Activated gamma-delta T cell (primary cell): ENCODE measurements at regions not wholly inside any gene's neighbourhood (a gene's known extent, or its start where the extent isn't known, plus 50 kb on each side); places are given as distances from the start of the nearest gene placed in this dataset.

Experiments
- DNase-seq: peaks from one replicate; lab custom pipeline; 2025; lab: John Stamatoyannopoulos, UW

DNA sequence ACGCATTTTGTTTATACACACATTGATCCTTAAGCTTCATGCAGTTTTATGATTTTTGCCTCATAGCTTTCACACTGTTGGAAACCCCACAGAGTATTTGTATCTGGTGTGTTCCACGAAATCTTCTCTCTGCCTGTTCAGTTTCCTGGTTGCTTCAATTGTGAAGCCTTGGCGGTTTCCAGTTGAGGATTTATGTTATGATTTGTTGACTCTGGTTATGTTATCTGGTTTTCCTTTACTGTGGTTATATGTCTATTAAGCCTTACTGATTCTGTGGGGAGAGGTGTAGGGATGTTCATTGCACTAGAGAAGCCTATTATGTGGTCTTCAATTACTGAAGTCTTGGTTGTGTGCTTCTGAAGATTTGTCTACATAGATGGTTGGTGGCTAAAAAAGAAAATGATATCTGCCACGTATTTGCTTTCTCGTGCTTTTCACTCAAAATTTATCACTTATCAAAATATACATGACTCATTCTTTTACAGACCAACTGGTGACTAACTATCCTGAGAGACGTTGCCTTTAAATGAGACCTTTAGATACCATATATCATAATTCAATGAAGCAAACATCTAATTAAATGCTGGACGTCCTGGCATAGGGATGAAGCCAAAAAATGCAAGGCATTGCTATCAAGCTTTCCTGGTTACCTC is 488.0 kb upstream of the B3GALT2 start:
- no peak for DNase-seq

DNA sequence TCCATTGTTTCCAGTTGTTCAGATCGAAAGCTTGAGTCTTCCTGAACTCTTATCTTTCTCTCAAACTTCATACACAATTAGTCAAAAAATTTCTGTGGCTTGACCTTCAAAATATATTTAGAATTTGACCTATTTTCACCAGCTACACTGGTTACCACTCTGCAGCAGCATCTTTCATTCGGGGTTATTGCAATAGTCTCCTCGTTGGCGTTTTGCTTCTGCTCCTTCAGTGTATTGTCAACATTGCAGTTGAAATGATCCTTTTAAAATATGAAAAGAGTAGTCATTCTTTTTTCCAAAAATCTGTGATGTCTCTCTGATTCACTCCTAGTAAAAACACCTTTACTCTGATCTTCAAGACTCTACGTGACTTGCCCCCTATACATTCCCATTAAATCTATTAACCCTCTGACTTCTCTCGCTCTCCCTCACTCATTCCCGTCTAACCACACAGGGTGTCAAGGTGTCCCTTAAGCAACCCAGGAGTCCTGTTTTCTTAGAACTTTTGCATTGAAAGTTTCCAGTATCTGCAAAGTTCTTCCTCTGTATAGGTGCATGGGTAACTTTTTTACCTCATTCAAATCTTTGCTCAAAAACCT is 480.2 kb upstream of the B3GALT2 start:
- DNase-seq, result no peak

DNA sequence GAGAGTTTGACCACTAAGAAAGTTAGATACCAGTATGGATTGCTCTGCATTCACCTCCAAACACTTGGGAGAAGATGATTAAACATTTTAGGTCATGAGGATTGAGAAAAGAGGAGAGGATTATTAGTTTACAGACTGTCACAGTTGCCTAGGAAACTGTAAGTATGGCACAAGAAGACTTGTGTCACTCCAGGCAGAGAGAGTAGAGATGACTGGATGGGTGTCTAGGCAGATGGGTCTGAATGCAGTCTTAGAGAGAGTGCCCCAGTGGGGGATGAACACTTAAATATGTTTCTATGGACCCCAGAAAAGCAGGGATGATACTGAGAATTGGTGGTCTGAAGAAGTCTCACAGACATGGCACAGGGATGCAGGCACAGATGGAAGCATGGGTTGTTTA is 477.6 kb upstream of the B3GALT2 start:
- DNase-seq, result no peak

DNA sequence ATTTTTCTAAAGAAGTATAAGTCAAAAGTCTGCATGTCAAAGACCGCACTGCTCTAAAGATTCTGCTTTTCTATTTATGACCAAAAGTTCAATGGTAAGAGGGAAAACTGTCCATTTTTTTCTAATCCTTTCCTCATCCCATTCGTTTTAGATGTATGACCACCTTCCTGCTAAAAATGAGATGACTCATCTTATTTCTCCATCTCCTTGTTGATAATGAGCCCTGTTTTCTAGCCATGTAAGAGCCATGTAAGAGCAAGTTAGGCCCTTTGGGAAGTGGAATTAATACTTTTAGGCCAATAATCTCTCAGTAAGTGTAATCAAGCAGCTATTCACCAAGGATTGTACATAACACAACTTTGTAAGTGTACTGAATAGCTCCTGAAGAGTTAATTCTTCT is 475.6 kb upstream of the B3GALT2 start:
- DNase-seq, result no peak

DNA sequence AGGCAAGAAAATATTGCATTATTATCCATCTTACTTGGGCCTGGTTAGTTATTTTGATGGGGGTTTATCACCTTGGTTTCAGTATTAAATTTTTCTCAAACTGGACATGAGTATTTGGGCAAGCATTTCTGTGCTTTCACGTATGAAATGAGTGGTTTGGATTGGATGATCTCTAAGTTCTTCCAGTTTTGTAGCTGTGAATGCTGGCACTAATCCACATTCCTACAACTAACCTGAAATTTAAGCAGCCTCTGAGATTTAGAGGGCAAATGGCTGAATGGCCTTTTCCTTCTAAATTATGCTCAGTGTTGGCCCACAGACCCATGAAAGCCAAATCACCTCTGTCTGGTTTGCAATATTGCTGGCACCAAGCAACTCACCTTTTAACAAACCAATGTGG is 475.0 kb upstream of the B3GALT2 start:
- DNase-seq, result no peak

DNA sequence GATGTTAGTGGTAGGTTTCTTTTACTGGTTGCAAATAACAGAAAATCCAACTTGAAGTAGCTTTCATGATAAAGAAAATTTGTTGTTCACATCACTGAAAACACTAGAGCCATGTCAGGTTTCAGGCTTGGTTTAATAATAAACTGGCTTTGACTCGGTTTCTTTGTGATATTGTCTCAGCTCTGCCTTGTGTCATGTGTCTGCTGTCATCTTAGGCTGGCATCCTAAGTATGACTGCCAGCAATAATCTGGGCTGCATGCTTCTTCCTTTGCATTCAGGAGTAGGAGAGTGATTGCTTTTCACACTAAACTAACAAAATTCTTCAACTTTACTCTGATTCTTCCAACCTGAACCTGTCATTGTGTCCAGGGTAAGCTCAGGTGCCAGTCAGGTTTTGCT is 474.0 kb upstream of the B3GALT2 start:
- no peak for DNase-seq

DNA sequence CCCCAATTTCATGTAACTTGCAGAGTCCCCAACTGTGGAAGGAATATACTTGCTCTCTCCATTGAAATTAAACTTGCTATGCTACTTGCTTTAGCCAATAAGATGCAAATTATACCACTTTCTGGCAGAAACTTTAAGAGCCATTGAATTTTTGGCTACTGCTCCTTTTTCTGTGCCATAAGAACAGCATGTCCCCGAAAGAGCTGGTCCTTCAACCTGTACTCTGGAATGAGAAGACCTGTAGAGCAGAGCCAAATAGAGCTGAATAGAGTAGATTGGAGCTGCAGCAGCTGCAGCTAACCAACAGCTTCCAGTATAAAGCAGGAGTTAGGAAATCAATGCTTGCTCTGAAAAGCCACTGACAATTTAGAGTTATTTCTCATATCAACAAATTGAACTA is 472.3 kb upstream of the B3GALT2 start:
- DNase-seq, result no peak

DNA sequence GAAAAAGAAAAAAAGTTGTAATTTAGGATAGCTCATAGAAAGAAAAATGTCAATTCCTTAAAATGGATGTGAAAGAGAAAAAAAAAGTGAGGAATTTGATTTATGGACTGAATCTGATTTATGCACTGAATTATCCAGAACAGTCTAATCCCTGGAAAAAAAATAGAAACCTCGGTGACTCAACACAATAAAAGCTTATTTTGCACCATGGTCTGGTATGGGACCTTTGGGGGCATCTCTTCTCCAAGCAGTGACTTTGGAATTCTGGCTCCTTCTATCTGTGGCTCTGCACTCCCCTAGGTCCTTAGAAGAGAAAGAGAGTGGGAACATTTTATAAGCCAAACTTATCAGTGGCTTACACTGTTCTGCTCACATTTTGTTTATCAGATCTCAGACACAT is 471.7 kb upstream of the B3GALT2 start:
- no peak for DNase-seq

DNA sequence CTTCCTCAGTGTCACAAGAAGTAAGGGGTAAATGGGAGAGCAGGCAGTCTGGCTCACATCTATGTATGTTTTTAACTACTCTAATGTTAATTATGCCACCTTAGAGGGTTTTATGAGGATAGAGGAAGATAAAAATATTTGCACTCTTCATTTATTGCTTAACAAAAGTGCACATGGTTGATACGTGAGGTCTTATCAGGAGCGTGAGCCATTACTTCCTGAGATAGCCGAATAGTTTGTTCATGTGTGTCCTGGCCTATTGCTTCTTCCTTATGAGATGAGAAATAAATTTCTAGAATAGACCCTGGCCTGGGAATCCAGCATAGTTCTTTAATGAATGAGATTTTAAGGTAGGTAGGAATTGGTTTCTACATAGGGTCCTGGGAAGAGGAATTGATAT is 471.1 kb upstream of the B3GALT2 start:
- no peak for DNase-seq

DNA sequence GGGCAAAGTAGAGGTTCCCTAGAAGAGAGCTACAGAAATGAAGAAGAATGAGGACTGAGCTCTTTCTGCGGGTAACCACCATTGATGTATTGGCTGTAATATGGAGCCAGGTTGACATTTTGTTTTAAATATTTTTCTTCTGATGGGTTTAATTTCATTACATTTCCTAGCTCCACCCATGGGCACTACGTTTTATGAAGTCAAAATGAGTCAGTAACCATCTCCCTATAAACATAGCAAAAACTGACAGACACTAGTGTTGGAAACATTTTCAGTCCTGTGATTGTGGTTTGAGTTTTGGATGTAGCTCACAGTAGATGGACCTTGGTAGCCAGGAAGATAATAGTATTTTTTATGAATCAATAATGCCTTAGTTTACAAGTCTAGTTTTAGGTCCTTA is 470.4 kb upstream of the B3GALT2 start:
- DNase-seq, result no peak

DNA sequence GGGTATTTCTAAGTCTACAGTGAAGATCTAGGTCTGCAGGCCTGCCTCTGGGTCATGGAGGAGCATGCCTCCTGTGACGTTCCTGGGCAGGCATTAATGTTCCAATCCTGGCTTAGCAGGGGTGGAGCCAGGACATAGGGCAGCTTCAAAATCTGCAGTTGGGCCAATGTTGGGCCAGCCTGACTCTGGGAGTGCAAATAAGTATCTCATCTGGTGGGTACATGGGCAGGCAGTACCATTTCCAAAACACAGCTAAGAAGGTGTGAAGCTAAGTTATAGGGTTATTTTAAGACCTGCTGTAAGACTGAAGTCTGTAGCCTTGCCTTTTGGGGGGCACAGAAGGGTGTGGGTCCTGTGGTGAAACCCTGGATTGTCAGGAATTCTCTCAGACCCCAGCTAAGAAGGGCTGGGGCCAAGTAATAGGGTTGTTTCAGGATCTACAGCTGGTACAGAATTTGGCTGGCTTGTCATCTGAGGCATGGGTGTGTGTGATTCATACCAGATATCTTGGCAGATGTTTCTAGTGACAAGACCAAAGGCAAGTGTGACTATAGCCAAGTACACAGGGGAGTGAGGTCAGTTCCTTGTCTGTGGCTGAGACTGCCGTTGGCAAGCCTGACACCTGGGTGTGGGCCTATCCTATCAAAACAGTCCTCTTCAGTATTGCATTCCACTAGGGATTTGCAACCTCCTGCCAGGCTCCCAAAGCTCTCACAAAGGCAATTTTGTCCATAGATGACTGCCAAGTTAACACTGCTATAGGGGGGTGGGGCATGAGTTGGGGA is 468.7 kb upstream of the B3GALT2 start:
- DNase-seq, result no peak

DNA sequence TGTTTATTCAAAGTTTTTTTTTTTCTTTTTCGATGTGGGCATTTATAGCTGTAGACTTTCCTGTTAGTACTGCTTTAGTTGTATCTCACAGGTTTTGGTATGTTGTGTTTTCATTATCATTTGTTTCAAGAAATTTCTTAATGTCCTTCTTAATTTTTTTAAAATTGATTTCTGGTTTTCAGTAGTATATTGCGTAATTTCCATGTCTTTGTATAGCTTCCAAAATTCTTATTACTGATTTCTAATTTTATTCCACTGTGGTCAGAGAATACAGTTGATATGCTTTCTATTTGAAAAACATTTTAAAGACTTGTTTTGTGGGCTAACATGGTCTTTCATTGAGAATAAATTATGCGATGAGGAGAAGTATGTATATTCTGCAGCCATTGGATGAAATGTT is 463.2 kb upstream of the B3GALT2 start:
- no peak for DNase-seq

DNA sequence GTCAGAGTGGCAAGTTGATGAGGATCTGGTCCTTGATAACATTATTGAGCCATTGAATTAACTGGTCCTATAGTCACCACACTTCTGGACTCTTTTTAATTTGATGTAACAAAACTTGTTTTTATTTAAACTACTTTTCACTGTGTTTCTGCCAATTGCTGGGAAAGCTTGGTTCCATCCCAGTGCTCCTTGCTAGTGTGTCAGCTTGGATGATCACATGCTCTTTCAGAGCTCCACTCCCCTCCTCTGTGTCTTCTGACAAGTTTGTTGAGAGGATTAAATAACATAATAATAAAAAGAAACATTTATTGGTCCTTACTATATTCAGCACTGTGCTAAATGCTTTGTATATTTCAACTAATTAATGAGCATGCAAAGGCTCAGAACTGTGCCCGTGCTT is 448.5 kb upstream of the B3GALT2 start:
- DNase-seq, result no peak

DNA sequence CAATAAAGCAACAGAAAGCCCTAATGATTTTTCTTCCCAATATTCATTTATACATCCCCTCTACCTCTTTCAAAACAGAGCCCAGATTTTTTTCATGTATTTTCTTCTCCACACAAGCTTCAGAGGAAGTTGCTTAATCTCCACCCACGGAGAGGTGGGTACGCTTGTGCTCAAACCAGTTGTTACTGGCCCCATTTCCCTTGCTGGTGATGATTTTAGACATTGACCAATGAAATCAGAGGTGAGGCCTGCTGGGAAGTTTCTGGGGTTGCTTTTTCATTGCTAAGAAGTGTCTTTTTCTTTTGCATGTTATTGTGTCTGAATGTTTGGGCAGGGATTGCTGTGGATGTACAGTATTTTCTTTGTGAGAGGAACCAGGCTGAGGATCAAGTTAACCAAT is 448.1 kb upstream of the B3GALT2 start:
- DNase-seq, result no peak

DNA sequence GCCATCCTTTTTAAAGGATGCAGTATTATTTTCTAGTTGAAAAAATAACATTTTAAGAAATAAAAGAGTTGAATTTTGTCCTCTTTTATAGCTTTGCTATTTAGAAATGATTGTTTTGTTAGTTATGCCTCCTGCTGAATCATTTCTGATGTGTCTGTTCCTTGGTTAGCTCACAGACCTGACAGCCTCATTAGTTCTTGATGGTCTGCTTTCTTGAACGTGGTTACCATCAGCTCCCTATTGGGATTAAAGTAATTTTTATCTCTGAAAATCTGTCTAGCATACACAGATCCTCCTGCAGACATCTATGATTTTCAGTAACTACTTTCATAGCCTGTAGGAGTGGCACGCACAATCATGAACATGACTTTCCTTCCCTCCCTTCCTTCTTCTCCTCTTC is 447.6 kb upstream of the B3GALT2 start:
- no peak for DNase-seq

DNA sequence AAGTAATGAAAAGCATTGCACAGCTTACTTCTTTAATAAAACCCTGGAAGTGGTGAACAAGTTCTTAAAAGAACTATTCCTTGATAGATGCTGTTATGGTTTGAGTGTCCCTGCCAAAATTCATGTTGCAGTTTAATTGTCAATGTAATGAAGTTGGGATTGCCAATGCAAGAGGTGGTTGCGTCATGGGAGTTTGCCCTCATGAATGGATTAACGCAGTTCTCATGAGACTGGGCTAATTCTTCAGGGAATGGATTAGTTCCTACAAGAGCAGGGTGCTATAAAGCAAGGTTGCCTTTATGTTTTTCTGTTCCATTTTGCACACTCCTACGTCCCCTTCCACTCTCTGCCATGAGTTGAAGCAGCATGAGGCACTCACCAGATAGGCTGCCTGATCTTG is 446.7 kb upstream of the B3GALT2 start:
- DNase-seq, result no peak

DNA sequence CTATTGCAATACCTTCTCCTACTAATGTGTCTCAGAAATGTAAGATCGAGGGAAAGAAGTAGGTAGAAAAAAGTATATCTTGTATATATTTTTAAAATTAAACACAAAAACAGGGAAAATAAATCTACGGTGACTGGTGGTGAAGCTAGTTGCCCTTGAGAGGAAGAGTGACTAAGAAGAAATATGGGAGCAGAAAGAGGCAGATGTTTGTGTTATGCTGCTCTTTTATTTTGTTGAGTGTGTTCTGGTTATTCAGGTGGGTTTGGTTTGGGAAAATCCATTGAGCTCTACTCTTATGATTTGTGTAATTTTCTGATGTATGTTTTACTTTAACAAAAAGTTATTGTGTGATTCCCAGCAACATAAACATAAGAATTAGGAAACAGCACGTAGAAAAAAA is 444.9 kb upstream of the B3GALT2 start:
- DNase-seq, result no peak

DNA sequence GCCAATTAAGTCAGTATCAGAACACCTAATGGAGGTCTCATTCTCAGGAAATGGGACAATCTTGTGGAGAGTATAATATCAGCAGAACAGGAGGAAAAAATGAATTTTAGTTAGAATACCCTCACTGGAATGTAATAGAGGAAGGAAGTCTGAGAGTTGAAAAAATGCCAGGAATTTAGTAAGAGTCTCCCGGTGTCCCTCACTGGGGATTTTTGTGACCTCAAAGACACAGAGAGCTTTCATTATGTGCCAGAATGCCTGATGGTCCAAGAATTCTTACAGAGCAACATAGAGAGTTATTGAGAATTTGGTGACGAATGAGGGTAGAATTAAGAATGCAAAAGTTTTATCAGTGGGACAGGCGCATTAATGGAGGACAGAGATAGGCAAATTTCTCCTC is 443.5 kb upstream of the B3GALT2 start:
- DNase-seq, result no peak

DNA sequence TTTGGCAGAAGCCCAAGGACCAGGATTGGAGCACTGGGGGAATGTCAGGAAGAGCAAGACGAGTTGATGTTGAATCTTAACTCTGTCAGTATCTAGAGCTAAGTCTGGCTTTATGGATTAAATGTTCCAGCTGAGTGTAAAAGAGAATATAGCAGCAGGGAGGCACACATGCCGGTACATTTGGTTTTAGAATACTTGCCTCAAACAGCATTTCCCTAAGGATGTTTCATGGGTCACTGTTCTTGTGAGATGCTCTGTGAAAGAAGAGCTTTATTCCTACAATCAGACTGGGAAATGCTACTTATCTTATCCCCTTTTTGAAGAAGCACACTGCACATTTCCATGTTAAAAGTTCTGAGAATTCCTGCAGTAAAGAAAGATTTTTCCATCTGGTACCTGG is 440.3 kb upstream of the B3GALT2 start:
- DNase-seq, result no peak

DNA sequence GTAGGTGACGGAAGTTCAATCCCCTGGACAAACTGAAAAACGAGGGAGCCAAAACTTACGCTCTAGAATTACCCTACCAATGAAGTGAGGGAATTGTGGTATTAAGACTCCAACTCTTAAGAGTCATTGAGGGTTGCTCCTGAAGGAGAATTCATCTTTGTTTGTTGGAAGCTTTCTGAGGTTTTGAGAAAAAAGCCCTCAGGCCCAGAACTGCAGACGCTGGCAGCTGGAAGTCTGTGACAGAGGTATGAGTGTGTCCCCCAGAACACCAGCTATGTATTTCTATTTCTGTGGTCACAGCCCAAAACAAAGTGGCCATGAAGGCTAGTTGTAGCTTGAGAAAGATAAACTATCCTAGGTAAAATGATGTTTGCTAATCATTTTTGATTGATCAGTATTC is 438.8 kb upstream of the B3GALT2 start:
- no peak for DNase-seq

DNA sequence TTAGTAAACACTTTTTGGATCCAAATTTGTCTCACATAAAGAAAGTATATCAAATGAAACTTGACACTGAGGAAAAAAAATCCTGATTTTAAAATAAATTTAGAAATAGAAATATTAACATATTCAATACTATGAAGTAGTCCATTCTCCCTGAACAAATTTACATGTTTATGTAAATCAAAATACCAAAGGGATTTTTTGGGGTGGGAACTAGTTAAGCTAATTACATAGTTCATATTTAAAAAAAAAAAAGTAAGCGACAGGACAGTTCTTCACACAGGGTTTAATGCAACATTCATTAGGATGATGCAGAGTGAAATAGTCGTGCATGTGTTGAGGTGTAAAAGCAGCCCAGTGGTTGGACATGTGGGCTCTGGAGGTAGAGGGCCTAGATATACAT is 433.5 kb upstream of the B3GALT2 start:
- no peak for DNase-seq

DNA sequence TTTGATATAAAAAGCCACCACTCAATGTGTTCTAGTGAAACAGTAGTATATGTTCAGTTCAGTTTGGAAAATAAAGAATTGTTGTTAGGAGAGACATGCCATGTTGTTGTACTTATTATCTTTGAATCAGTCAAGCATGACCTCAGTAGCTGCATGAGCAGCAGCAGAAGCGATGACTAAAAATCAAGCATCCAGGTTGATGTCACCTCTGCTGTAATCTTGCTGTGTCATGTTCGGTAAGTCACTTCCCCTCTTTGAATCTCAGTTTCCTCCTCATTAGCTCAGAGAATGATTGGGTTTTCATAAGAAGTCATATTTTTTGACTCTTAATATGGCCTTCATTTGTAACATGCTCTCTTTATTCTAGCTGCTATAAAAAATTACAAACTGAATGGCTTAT is 428.4 kb upstream of the B3GALT2 start:
- DNase-seq, result no peak

DNA sequence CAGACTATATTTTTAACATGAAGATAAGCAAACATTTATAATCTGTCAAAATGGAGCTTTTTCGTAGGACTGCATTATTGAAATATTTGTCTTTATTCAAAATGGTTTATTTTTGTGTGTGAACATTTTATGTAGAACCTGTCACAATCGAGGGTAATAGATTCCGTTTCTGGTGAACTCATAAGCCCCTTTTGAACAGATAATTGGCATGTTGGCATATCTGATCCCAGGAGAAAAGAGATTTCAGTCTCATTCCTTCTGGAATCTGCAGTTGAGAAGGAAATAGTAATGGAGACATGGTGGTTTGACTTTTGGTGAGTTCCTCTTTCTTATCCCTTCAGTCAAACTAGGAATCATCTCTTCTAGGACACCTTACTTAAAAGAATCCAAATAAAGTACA is 427.9 kb upstream of the B3GALT2 start:
- no peak for DNase-seq

DNA sequence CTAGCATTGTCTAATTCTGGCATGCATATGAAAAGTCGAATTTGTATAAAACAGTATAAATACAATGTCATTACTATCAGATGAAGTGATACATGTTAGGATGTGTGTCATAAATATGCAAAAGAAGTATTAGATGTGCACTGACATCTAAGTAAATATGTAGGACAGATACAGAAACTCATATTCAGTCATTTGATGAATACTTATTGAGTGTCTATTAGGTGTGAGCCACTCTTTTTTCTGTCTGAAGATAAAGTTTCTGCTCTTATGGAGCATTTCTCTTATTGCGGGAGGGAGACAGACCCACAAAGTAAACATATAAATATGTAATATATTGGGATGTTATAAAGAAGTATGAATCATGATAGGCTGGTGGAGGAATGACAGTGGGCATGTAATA is 426.6 kb upstream of the B3GALT2 start:
- DNase-seq, result no peak
